ENCODE measurements at regions not wholly inside any gene's neighbourhood (a gene's known extent, or its start where the extent isn't known, plus 50 kb on each side); places are given as distances from the start of the nearest gene placed in this dataset.

DNA sequence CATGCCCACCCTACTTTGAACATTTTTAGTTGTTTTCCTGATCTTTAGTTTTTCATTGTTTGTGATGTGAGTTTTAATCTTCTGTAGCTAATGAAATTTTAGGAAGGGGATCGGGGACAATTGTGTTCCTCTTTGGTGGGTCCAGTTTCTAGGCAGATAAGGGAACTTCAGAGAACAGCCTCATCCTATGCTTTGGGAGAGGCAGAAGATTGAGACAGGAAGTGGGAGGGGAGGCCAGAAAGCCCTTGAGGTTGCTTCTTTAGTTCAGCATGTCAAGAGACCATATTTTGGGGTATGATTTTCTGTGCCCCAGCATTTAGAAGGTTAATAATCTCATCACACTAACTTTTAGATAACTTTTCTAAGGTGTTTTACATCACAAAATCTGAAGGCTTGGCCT, 191.0 kb downstream of the TANC2 start:
- TF ChIP-seq SNRNP70 (optimal IDR thresholded peaks at IDR 0.05; ENCODE audit: low read depth, low read length) (no peak), CHD1 (IDR thresholded peaks at IDR 0.05; ENCODE audit: low read length) (no peak), YBX1 (IDR thresholded peaks at IDR 0.05) (no peak), BHLHE40 (IDR thresholded peaks at IDR 0.05; ENCODE audit: low read length) (no peak), SP1 (CRISPR knock-in tag; IDR thresholded peaks at IDR 0.05) (no peak)
